Erythroblast (primary cell): ENCODE measurements at regions not wholly inside any gene's neighbourhood (a gene's known extent, or its start where the extent isn't known, plus 50 kb on each side); places are given as distances from the start of the nearest gene placed in this dataset.

Experiments used
- GATA1 ChIP-seq: IDR thresholded peaks from 2 replicates; pipeline ENCODE4 v1.6.1; 2011; ENCODE audit warnings: low read depth, mild to moderate bottlenecking, control low read depth, low read length, moderate library complexity
- POLR2A ChIP-seq: IDR thresholded peaks from 2 replicates; pipeline ENCODE4 v1.6.1; 2011; ENCODE audit warnings: mild to moderate bottlenecking, low read length

DNA sequence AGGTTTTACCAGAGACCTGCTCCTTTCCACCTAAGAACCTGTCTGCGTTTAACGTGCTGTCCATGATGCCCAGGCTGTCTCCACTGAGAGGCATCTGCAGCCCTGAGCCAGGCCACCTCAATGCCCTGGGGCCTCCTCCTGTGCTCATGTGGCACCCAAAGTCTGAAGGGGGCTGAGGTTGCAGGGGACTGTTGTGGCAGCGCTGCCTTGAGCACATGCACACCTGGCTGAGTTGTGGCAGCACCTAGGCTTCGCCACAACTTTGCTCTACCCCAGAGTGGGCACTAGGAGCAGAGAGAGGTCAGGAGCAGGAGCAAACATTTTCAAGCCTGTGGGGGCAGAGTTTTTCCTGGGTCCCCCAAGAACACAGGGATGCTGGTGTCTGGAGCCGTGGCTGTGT lies 1527.1 kb downstream of the PLA2G4A start:
- TF ChIP-seq POLR2A (no peak), GATA1 (no peak)
